ENCODE measurements at regions not wholly inside any gene's neighbourhood (a gene's known extent, or its start where the extent isn't known, plus 50 kb on each side); places are given as distances from the start of the nearest gene placed in this dataset.

- no peak for TF ChIP-seq HMGXB4 (CRISPR knock-in tag; IDR thresholded peaks at IDR 0.05; ENCODE audit: borderline replicate concordance in 1 of 2, low read depth in 1 of 2)
- peak; percentile 15; the same call in 1 of the 2 replicates for TF ChIP-seq ZNF784 (CRISPR knock-in tag; IDR thresholded peaks at IDR 0.05; ENCODE audit: borderline replicate concordance)
Observed at GRCh38 chr1:229004066-229004833, 266.7 kb upstream of the RAB4A start (continued).

- Histone ChIP-seq H3K36me3 (replicated peaks in 1 of 2; ENCODE audit: control insufficient read depth in 1 of 2, insufficient read depth in 2 of 2, low read length in 2 of 2) (no peaks in the 10 kb centered on the region), H3K4me2 (ENCODE audit: low read depth, low read length) (no peak overlapping the region), H2AFZ (ENCODE audit: low read length) (no peak overlapping the region), H4K20me1 (ENCODE audit: insufficient read depth, low read length) (no peaks in the 10 kb centered on the region), H3K79me2 (ENCODE audit: insufficient read depth, low read length) (no peaks in the 10 kb centered on the region), H3K4me3 (replicated peaks in 1 of 3; ENCODE audit: insufficient read depth in 1 of 3, low read depth in 2 of 3, low read length in 3 of 3) (no peak overlapping the region), H3K27ac (ENCODE audit: extremely low read length, insufficient read depth, low read length) (no peak overlapping the region), H3K9ac (ENCODE audit: insufficient read depth, low read depth, low read length) (no peak overlapping the region), H3K27me3 (ENCODE audit: control insufficient read depth in 1 of 2, insufficient read depth in 2 of 2, low read length in 2 of 2) (no peaks in the 10 kb centered on the region), H3K9me3 (ENCODE audit: low read length) (no peaks in the 10 kb centered on the region), H3K4me1 (ENCODE audit: insufficient read depth, low read length) (peaks cover 53% of the 10 kb centered on the region)
- WGBS (ENCODE audit: low lambda C conversion rate) = 97% methylated on average over 3 of the region's 3 CpGs
- BruUV-seq (replicated peaks) = no TSS peak
- CTCF ChIA-PET (ENCODE audit: low intra/inter-chr PET ratio, low total read pairs) = no interaction called here
- in situ Hi-C loops (cut with HindIII; ENCODE audit: extremely low pct_ligation_motif_present, low pct_unique_long_range_greater_than_20kb) = no loop called here
- POLR2A ChIA-PET = no interaction called here
- no peak for ATAC-seq
- DNase-seq (ENCODE audit: low spot score) = no peak
- intact Hi-C loops (cut with micrococcal nuclease; ENCODE audit: unreplicated experiment) = no loop called here
- no peak for FAIRE-seq
- no peak for TF ChIP-seq ETV5 (CRISPR knock-in tag; IDR thresholded peaks at IDR 0.05; ENCODE audit: borderline replicate concordance)
- no peak for TF ChIP-seq CENPT (CRISPR knock-in tag; IDR thresholded peaks at IDR 0.05; ENCODE audit: low read depth)
- TF ChIP-seq, protein P1, sequence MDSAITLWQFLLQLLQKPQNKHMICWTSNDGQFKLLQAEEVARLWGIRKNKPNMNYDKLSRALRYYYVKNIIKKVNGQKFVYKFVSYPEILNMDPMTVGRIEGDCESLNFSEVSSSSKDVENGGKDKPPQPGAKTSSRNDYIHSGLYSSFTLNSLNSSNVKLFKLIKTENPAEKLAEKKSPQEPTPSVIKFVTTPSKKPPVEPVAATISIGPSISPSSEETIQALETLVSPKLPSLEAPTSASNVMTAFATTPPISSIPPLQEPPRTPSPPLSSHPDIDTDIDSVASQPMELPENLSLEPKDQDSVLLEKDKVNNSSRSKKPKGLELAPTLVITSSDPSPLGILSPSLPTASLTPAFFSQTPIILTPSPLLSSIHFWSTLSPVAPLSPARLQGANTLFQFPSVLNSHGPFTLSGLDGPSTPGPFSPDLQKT (CRISPR knock-in tag; IDR thresholded peaks at IDR 0.05; ENCODE audit: borderline replicate concordance) = no peak
- no peak for TF ChIP-seq NFIC (IDR thresholded peaks at IDR 0.05; ENCODE audit: low read length)
- no peak for TF ChIP-seq SMARCE1 (IDR thresholded peaks at IDR 0.05; ENCODE audit: borderline replicate concordance)
- TF ChIP-seq, protein P2, sequence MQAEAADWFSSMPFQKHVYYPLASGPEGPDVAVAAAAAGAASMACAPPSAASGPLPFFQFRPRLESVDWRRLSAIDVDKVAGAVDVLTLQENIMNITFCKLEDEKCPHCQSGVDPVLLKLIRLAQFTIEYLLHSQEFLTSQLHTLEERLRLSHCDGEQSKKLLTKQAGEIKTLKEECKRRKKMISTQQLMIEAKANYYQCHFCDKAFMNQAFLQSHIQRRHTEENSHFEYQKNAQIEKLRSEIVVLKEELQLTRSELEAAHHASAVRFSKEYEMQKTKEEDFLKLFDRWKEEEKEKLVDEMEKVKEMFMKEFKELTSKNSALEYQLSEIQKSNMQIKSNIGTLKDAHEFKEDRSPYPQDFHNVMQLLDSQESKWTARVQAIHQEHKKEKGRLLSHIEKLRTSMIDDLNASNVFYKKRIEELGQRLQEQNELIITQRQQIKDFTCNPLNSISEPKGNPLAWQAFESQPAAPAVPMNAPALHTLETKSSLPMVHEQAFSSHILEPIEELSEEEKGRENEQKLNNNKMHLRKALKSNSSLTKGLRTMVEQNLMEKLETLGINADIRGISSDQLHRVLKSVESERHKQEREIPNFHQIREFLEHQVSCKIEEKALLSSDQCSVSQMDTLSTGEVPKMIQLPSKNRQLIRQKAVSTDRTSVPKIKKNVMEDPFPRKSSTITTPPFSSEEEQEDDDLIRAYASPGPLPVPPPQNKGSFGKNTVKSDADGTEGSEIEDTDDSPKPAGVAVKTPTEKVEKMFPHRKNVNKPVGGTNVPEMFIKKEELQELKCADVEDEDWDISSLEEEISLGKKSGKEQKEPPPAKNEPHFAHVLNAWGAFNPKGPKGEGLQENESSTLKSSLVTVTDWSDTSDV (CRISPR knock-in tag; IDR thresholded peaks at IDR 0.05) = no peak
- TF ChIP-seq KDM5B (CRISPR knock-in tag; IDR thresholded peaks at IDR 0.05; ENCODE audit: borderline replicate concordance) = no peak
- TF ChIP-seq, protein P3, sequence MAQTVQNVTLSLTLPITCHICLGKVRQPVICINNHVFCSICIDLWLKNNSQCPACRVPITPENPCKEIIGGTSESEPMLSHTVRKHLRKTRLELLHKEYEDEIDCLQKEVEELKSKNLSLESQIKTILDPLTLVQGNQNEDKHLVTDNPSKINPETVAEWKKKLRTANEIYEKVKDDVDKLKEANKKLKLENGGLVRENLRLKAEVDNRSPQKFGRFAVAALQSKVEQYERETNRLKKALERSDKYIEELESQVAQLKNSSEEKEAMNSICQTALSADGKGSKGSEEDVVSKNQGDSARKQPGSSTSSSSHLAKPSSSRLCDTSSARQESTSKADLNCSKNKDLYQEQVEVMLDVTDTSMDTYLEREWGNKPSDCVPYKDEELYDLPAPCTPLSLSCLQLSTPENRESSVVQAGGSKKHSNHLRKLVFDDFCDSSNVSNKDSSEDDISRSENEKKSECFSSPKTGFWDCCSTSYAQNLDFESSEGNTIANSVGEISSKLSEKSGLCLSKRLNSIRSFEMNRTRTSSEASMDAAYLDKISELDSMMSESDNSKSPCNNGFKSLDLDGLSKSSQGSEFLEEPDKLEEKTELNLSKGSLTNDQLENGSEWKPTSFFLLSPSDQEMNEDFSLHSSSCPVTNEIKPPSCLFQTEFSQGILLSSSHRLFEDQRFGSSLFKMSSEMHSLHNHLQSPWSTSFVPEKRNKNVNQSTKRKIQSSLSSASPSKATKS (CRISPR knock-in tag; IDR thresholded peaks at IDR 0.05) = no peak
- TF ChIP-seq SUZ12 (IDR thresholded peaks at IDR 0.05; ENCODE audit: low read depth, low read length) = no peak
- TF ChIP-seq GATAD2A (CRISPR knock-in tag; IDR thresholded peaks at IDR 0.05) = no peak
- no peak for TF ChIP-seq ZNF776 (CRISPR knock-in tag; IDR thresholded peaks at IDR 0.05)
- no peak for TF ChIP-seq SP5 (CRISPR knock-in tag; IDR thresholded peaks at IDR 0.05; ENCODE audit: borderline replicate concordance, low read depth)
Observed at GRCh38 chr1:229005097-229005496, 265.8 kb upstream of the RAB4A start.

Data from HepG2 (cell line).